ENCODE measurements at regions not wholly inside any gene's neighbourhood (a gene's known extent, or its start where the extent isn't known, plus 50 kb on each side); places are given as distances from the start of the nearest gene placed in this dataset.

- Histone ChIP-seq H3K9me3 (ENCODE audit: control insufficient read depth in 1 of 2, low read length in 2 of 2) (no peaks in the 10 kb centered on the region), H3K27me3 (ENCODE audit: low read depth, low read length) (no peaks in the 10 kb centered on the region), H3K4me3 (ENCODE audit: low read depth in 1 of 2, low read length in 2 of 2) (peak overlapping the region; percentile 64 to 65), H3K36me3 (ENCODE audit: control insufficient read depth in 1 of 2, insufficient read depth in 2 of 2, low read length in 2 of 2) (no peaks in the 10 kb centered on the region), H3K27ac (ENCODE audit: low read length) (peak overlapping the region; percentile 74), H3K4me1 (ENCODE audit: control insufficient read depth in 1 of 2, insufficient read depth in 2 of 2, low read length in 2 of 2) (peaks cover 11 to 36% of the 10 kb centered on the region in 2 donors)
These were observed 269.6 kb downstream of the RPS24 start for GRCh38 chr10:78302989-78303854.

DNA sequence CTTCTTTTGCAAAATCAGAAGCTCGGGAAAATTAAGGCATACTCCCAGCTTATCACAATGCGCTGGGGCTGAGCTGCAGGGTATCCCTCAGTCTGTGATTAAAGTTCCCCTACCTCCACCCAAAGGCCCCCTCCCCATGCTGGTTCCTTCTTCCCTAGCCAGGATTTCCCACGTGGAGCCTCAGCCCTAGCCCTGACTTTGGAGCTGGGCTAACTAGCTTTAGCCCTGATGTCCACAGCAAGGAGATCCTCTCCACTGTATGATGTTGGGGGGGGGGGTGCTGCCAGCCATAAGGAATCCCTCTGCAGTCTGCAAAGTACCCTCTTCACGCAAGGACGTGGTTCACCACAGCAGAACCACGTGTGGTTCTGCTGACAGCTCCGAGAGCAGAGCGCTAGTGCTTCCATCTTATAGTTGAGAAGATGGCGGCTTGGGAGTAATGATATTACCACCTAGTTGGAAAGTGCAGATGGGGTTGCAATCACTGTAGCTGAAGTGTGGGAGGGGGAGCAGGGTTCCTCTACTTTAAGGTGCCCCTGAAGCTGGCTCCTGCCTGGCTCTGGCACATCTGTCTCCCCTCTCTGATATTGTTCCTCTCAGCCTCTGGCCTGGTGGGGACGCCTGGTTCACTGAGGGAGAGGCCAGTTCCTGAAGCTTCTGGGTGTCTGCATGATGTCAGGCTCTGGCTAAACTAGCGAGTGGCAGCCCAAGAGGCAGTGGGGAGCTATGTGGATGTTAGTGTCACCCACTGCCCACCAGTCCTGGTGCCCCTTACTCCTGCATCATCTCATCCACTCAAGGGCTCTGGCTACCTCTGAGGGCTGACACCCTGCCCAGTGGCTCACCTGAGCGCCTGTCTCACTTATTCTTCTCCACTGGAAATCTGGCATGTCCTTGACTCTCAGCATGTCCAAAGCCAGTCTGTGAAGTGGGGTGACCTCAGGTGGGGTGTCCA is 270.7 kb downstream of the RPS24 start:
- H3K4me3 ChIP-seq (ENCODE audit: low read depth in 1 of 2, low read length in 2 of 2): no peak overlapping the region
- H3K36me3 ChIP-seq (ENCODE audit: control insufficient read depth in 1 of 2, insufficient read depth in 2 of 2, low read length in 2 of 2): no peaks in the 10 kb centered on the region
- no peaks in the 10 kb centered on the region for H3K9me3 ChIP-seq (ENCODE audit: control insufficient read depth in 1 of 2, low read length in 2 of 2)
- no peaks in the 10 kb centered on the region for H3K27me3 ChIP-seq (ENCODE audit: low read depth, low read length)
- H3K4me1 ChIP-seq (ENCODE audit: control insufficient read depth in 1 of 2, insufficient read depth in 2 of 2, low read length in 2 of 2): peaks cover 11 to 31% of the 10 kb centered on the region in 2 donors
- H3K27ac ChIP-seq (ENCODE audit: low read length): no peak overlapping the region

DNA sequence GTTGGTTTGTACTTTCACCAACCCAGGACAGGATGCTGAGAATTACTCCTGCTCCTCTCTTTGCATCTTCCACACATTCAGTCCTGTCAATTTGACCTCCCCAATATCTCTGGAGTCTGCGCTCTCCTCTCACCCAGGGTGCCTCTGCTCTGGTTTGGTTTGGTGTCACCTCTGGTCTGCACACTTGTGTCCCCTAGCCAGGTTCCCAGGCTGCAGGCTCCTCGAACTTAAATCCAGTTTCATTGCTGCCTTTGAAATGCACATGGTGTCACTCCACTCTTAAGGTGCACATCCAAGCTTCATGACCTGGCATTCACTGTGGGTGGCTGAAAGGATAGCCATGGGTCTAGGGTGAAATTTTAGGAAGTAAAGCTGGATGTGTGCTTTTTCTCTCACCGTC is 271.6 kb downstream of the RPS24 start:
- Histone ChIP-seq H3K4me3 (ENCODE audit: low read depth in 1 of 2, low read length in 2 of 2) (no peak overlapping the region), H3K27me3 (ENCODE audit: low read depth, low read length) (no peaks in the 10 kb centered on the region), H3K27ac (ENCODE audit: low read length) (no peak overlapping the region), H3K36me3 (ENCODE audit: control insufficient read depth in 1 of 2, insufficient read depth in 2 of 2, low read length in 2 of 2) (no peaks in the 10 kb centered on the region), H3K4me1 (ENCODE audit: control insufficient read depth in 1 of 2, insufficient read depth in 2 of 2, low read length in 2 of 2) (peaks cover 11 to 27% of the 10 kb centered on the region in 2 donors), H3K9me3 (ENCODE audit: control insufficient read depth in 1 of 2, low read length in 2 of 2) (no peaks in the 10 kb centered on the region)

- H3K36me3 ChIP-seq (ENCODE audit: control insufficient read depth in 1 of 2, insufficient read depth in 2 of 2, low read length in 2 of 2): no peaks in the 10 kb centered on the region
- H3K27ac ChIP-seq (ENCODE audit: low read length): no peak overlapping the region
- H3K4me3 ChIP-seq (ENCODE audit: low read depth in 1 of 2, low read length in 2 of 2): no peak overlapping the region
- H3K4me1 ChIP-seq (ENCODE audit: control insufficient read depth in 1 of 2, insufficient read depth in 2 of 2, low read length in 2 of 2): peaks cover 11 to 23% of the 10 kb centered on the region in 2 donors
- H3K9me3 ChIP-seq (ENCODE audit: control insufficient read depth in 1 of 2, low read length in 2 of 2): no peaks in the 10 kb centered on the region
- H3K27me3 ChIP-seq (ENCODE audit: low read depth, low read length): no peaks in the 10 kb centered on the region
These were observed 272.7 kb downstream of the RPS24 start for GRCh38 chr10:78306358-78306757.

- Histone ChIP-seq H3K4me1 (ENCODE audit: control insufficient read depth in 1 of 2, insufficient read depth in 2 of 2, low read length in 2 of 2) (peaks cover 6 to 16% of the 10 kb centered on the region in 2 donors), H3K27me3 (ENCODE audit: low read depth, low read length) (no peaks in the 10 kb centered on the region), H3K27ac (ENCODE audit: low read length) (no peak overlapping the region), H3K36me3 (ENCODE audit: control insufficient read depth in 1 of 2, insufficient read depth in 2 of 2, low read length in 2 of 2) (no peaks in the 10 kb centered on the region), H3K4me3 (ENCODE audit: low read depth in 1 of 2, low read length in 2 of 2) (no peak overlapping the region), H3K9me3 (ENCODE audit: control insufficient read depth in 1 of 2, low read length in 2 of 2) (no peaks in the 10 kb centered on the region)
These were observed 273.9 kb downstream of the RPS24 start for GRCh38 chr10:78307576-78307975.

GRCh38 chr10:78309536-78310237 is 276.0 kb downstream of the RPS24 start:
- no peaks in the 10 kb centered on the region for H3K27me3 ChIP-seq (ENCODE audit: low read depth, low read length)
- peaks cover 0 to 6% of the 10 kb centered on the region in 2 donors for H3K4me1 ChIP-seq (ENCODE audit: control insufficient read depth in 1 of 2, insufficient read depth in 2 of 2, low read length in 2 of 2)
- H3K36me3 ChIP-seq (ENCODE audit: control insufficient read depth in 1 of 2, insufficient read depth in 2 of 2, low read length in 2 of 2): no peaks in the 10 kb centered on the region
- H3K4me3 ChIP-seq (ENCODE audit: low read depth in 1 of 2, low read length in 2 of 2): no peak overlapping the region
- no peak overlapping the region for H3K27ac ChIP-seq (ENCODE audit: low read length)
- H3K9me3 ChIP-seq (ENCODE audit: control insufficient read depth in 1 of 2, low read length in 2 of 2): no peaks in the 10 kb centered on the region

DNA sequence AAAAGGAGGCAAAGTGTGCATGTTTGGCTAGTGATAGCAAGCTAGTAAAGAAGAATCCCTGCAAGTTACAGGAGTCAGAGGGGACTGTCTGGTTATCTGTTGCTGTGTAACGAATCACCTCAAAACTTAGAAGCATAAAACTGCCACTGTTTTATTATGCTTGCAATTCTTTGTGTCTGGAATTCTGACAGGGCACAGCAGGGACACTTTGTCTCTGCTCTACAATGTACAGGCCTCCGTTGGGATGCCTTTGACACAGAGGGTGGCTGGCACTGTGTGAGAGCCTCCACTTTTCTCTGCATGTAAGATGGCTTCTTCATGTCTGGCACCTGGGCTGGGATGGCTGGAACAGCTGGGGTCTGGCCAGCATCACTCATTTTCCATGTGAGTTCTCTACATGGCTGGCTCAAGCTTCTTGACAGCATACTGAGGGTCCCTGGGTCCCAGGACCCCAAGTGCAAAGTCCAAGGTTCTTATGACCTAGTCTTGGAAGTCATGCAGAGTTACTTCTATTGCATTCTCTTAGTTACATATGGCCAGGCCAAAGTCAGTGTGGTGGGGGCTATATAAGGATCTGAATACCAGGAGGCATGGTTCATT is 276.9 kb downstream of the RPS24 start:
- no peaks in the 10 kb centered on the region for H3K9me3 ChIP-seq (ENCODE audit: control insufficient read depth in 1 of 2, low read length in 2 of 2)

DNA sequence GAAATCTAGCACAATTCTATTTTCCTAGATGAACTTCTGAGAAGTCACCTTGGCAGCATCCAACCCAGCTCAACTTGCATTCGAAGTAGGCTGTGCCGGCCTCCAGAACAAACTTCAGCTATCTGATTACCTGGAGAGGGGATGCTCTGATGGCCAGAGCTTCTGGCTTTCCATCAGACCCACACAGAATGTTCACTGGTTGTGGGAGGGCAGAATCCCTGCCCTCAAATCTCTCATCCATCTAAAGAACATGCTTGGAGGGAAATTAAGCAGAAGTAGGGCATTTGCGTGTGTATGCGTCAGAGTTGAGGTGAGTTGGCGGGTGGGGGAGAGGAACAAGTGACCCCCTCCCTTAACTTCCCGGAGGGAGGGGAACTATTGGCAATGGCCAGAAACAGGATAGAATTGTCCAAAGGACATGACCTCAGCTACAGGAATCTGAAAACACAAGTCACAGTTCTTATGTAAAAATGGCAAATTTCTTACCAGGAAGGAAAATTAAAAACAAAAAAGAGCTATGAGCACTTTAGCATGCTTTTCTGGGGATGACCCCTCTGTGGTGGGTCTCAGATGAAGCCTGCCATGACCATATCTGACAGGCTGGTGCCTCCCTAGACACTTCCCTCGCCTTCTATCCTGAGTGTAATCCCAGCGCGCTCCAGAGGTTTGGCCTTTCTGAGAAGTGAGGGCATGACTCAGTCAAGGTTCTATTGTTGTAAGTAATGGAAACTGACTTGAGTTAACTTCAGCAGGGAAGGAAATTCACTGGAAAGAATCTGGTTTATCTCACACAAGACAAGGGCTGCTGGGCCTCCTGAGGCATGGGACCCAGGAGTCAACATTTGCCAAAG is 278.8 kb downstream of the RPS24 start:
- no peaks in the 10 kb centered on the region for H3K36me3 ChIP-seq (ENCODE audit: control insufficient read depth in 1 of 2, insufficient read depth in 2 of 2, low read length in 2 of 2)
- no peak overlapping the region for H3K4me3 ChIP-seq (ENCODE audit: low read depth in 1 of 2, low read length in 2 of 2)
- H3K27me3 ChIP-seq (ENCODE audit: low read depth, low read length): no peaks in the 10 kb centered on the region
- peaks cover 9% of the 10 kb centered on the region in 2 donors for H3K4me1 ChIP-seq (ENCODE audit: control insufficient read depth in 1 of 2, insufficient read depth in 2 of 2, low read length in 2 of 2)
- no peaks in the 10 kb centered on the region for H3K9me3 ChIP-seq (ENCODE audit: control insufficient read depth in 1 of 2, low read length in 2 of 2)
- peak overlapping the region; percentile 68 for H3K27ac ChIP-seq (ENCODE audit: low read length)

More for the DNA sequence above, 276.9 kb downstream of the RPS24 start:
- Histone ChIP-seq H3K36me3 (ENCODE audit: control insufficient read depth in 1 of 2, insufficient read depth in 2 of 2, low read length in 2 of 2) (no peaks in the 10 kb centered on the region), H3K27me3 (ENCODE audit: low read depth, low read length) (no peaks in the 10 kb centered on the region), H3K27ac (ENCODE audit: low read length) (no peak overlapping the region), H3K4me1 (ENCODE audit: control insufficient read depth in 1 of 2, insufficient read depth in 2 of 2, low read length in 2 of 2) (peaks cover 0 to 6% of the 10 kb centered on the region in 2 donors), H3K4me3 (ENCODE audit: low read depth in 1 of 2, low read length in 2 of 2) (no peak overlapping the region)

- H3K9me3 ChIP-seq (ENCODE audit: control insufficient read depth in 1 of 2, low read length in 2 of 2): no peaks in the 10 kb centered on the region
- H3K27me3 ChIP-seq (ENCODE audit: low read depth, low read length): no peaks in the 10 kb centered on the region
- H3K4me3 ChIP-seq (ENCODE audit: low read depth in 1 of 2, low read length in 2 of 2): no peak overlapping the region
- H3K4me1 ChIP-seq (ENCODE audit: control insufficient read depth in 1 of 2, insufficient read depth in 2 of 2, low read length in 2 of 2): peaks cover 9% of the 10 kb centered on the region in 2 donors
- H3K27ac ChIP-seq (ENCODE audit: low read length): peak overlapping the region; percentile 68
- no peaks in the 10 kb centered on the region for H3K36me3 ChIP-seq (ENCODE audit: control insufficient read depth in 1 of 2, insufficient read depth in 2 of 2, low read length in 2 of 2)
These were observed 279.4 kb downstream of the RPS24 start for GRCh38 chr10:78313048-78313381.

GRCh38 chr10:78313636-78314035 is 280.0 kb downstream of the RPS24 start:
- H3K4me3 ChIP-seq (ENCODE audit: low read depth in 1 of 2, low read length in 2 of 2): no peak overlapping the region
- H3K27me3 ChIP-seq (ENCODE audit: low read depth, low read length): no peaks in the 10 kb centered on the region
- H3K27ac ChIP-seq (ENCODE audit: low read length): peak overlapping the region; percentile 68
- H3K36me3 ChIP-seq (ENCODE audit: control insufficient read depth in 1 of 2, insufficient read depth in 2 of 2, low read length in 2 of 2): no peaks in the 10 kb centered on the region
- H3K9me3 ChIP-seq (ENCODE audit: control insufficient read depth in 1 of 2, low read length in 2 of 2): no peaks in the 10 kb centered on the region
- H3K4me1 ChIP-seq (ENCODE audit: control insufficient read depth in 1 of 2, insufficient read depth in 2 of 2, low read length in 2 of 2): peaks cover 9% of the 10 kb centered on the region in 2 donors

All from muscle layer of duodenum (tissue), 2 donors.